GM21447 (cell line): ENCODE measurements at regions not wholly inside any gene's neighbourhood (a gene's known extent, or its start where the extent isn't known, plus 50 kb on each side); places are given as distances from the start of the nearest gene placed in this dataset.
"Not testable (repeated sequence)": the region's sequence is repeated elsewhere in the genome, so short reads cannot be mapped to it uniquely, and the experiment has no call there.

Source experiments
- ATAC-seq: cut with Tn5 transposase; IDR thresholded peaks from one replicate; pipeline ENCODE4 v1.9.1; 2021; ENCODE audit not compliant: unreplicated experiment

DNA sequence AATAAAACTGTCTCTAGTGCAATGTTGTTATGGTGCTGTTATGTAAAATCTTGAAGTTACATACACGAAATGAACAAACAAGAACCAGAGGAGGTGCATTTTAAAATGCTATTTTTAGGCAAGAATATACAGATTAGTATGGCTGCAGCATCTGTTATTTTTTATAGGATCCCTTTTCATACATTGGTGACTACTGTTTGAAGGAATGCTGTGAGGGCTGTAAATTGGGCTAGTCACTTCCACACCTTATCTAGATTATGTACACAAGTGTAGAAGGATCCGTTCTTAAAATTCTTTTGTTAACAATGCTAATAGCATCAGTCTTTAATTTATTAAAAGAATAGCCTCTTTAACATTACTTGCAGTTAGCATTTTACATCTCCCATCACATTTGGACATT is 284.3 kb upstream of the MDGA2 start:
- no peak for ATAC-seq

DNA sequence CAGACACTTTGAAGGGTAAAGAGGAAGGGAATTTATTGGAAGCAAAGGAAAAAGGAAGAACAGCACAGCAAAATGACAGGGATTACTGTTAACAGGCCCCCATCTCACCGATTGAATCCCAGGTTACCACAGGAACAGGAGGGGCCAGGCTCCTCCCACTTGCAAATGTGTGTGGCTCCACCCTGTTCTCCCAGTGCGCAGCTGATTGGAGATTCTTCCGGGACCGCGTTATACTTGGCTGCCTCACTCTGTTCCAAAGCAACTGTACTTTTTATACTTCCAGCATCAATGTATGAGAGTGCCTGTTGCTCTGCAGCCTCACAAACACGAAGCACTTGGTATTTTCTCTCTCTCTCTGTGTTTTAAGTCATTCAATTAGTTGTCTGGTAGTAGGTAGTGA is 273.6 kb upstream of the MDGA2 start:
- no peak for ATAC-seq

DNA sequence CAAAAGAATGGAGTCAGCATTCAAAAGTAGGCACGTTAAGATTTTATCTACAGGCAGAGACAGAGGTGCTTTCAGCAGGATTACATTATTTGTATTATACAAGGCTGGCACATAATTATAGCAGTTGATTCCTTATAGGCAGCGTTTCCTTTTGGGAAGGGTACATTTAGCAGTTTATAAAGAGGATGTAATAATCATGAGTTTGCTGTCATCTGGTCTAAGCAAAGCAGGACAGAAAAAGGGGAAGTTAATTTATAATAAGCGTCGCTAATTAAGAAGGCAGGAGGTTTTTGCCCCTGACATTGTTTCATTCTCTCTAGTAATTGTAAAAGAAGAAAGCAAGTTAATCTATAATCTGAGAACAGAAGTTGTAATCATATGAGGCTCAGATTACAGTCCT is 259.9 kb upstream of the MDGA2 start:
- no peak for ATAC-seq

DNA sequence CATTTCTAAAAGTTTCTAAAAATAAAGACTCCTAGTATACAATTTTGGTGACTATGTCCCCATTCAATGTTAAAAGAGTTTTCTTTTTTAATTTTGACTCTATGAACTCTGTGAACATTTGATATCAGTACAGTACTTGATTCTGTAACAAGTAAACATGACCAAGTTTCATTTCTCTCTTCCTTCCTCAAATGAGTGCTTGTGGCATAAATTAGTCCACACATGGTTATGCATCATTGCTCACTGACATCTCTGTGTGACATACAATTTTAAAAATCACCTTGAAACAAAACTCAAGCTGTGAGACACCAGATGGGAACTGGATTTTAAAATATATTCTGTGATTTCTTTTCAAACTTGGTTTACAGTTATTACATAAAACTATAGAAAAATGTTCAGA is 253.9 kb upstream of the MDGA2 start:
- no peak for ATAC-seq

DNA sequence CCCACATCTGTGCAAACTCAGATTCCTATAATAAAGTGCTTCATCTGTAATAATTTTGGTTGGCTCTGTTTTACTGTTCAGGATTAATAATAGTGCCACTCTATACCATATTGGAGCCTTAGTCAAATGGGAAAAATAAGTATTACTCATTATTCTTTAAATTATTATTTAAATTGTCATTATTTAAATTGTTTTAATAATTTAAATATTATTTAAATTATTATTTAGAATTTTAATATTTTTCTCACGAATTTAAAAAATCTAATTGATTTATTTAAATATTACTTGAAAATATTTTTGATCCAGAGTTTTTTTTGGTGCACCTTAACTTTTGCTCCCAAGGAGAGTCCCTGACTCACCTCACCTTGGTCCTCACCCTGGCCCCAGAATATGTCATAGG is 245.7 kb upstream of the MDGA2 start:
- ATAC-seq, result no peak

DNA sequence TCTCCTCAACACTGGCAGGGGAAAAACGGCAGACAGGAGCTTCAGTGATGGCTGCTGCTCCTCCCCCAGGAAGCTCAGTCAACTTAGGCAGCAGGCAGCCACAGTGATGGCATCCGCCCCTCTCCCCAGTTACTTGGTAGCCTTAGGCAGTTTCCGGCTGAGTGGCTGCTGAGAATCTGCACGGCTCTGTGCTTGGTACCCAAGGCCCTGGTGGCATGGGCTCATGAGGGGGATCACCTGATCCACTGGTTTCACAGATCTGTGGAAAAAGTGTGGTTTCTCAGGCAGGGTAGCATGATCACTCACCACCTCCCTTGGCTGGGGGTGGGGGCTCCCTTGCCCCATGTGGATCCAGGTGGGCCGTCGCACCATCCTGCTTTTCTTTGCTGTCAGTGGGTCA is 244.6 kb upstream of the MDGA2 start:
- no peak for ATAC-seq

DNA sequence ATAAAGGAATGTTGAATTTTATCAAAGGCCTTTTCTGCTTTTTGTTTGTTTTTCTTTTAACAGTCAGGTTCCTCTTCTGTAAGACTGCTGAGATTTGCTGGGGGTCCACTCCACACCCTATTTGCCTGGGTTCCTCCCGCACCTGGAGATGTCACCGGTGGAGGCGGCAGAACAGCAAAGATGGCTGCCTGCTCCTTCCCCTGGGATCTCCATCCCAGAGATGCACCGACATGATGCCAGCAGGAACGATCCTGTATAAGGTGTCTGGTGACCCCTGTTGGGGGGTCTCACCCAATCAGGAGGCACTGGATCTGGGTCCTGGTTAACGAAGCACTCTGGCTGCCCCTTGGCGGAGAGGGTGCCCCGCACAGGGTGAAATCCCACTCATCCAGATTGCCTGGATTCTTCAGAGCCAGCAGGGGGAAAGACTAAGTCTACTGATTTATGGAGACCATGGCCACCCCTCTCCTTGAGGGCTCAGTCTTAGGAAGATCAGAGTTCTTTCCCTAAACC is 244.0 kb upstream of the MDGA2 start:
- no peak for ATAC-seq

DNA sequence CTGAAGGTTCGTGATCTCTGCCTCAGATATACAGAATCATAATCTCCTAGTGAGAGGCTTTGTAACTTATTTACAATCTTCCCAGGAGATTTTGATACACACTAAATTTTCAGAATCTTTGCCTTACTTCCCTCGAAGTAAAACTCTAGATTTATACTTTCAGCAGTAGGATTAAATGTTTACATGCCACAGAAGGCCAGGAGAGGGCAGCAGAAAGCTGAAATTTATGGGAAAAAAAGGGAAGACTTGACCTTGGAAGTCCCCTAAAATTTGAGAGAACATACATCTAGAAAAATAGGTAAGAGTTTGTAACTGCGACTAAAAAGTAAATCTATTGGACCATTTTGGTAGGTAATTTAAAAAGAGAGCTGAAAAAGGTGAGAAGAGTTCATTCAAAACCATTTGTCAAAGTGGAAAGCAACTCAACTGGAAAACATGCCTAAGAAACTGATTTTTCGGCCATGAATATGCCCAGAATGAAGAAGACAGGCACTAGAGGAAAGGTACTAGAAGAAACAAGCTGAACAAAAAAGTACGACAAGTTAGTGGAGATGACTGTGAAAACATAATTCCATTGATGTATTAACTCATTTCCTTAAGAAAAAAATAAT is 242.0 kb upstream of the MDGA2 start:
- no peak for ATAC-seq

DNA sequence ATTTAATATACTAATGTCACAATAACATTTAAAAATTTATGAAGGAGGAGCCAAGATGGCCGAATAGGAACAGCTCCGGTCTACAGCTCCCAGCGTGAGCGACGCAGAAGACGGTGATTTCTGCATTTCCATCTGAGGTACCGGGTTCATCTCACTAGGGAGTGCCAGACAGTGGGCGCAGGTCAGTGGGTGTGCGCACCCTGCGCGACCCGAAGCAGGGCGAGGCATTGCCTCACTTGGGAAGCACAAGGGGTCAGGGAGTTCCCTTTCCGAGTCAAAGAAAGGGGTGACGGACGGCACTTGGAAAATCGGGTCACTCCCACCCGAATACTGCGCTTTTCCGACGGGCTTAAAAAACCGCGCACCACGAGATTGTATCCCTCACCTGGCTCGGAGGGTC is 225.7 kb upstream of the MDGA2 start:
- ATAC-seq, result not testable (repeated sequence)

DNA sequence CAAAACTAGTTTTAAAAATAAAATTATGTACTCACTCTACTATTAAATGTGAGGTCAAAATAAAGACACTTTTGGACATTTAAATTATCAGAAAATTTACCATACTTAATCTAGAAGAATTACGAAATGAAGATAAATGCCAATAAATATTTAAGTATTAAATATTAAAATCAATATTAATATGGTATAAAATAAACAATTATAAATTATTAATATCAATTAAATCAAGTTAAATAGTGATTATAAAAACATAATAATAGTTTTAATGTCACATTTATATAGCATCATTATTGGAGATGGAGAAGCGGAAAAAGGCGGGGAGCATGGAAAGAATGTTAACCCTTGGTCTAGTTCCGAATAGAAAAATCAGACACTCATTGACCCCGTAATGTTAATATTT is 224.3 kb upstream of the MDGA2 start:
- no peak for ATAC-seq

DNA sequence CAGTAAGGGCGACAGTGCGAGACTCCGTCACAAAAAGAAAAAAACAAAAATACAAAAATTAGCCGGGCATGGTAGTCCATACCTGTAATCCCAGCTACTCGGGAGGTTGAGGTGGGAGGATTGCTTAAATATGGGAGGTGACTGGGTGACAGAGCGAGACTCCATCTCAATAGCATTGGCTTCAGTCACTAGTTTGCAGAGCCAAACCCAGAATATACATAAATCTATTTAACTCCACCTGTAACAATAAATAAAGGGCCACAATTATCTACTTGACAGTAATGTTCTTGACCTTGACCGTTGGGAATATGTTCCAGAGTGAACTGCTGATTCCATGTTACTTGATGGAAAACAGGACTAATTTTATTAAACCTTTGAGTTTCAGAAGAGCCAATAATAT is 198.9 kb upstream of the MDGA2 start:
- no peak for ATAC-seq

DNA sequence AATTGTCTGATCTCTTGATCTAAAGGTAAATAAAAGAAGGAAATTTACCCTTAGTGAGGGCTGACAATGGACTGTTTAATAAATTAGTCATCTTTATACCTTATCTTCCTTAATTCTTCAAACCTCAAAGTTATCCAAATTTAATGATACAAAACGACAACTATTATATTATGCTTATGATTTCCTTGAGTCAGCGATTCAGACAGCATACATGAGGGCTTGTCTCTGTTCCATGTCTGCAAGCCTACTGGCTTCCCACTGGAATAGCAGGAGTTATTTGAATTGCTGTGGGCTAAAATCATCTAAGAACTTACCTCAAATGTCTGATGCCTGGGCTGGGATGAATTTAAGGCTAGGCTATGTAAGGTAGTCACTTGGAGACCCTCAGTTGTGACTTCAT is 197.2 kb upstream of the MDGA2 start:
- no peak for ATAC-seq

DNA sequence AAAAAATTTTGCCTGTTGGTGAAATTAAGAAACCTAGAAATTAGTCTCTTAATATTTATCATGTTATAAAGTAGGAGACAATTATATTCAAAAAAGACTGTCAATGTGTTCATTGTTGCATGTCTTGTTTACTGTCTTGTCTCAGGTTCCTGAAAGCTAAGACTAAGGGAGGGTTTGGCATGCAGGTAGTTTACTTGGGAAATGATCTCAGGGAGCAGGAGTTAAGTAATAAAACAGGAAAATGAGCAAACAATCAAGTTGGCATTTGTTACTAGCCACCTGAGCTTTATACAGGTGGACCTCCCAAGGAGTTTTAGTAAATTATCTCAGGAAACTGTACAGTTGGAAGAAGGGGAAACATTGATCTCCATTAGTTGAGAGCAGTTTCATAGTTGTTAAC is 188.0 kb upstream of the MDGA2 start:
- no peak for ATAC-seq

DNA sequence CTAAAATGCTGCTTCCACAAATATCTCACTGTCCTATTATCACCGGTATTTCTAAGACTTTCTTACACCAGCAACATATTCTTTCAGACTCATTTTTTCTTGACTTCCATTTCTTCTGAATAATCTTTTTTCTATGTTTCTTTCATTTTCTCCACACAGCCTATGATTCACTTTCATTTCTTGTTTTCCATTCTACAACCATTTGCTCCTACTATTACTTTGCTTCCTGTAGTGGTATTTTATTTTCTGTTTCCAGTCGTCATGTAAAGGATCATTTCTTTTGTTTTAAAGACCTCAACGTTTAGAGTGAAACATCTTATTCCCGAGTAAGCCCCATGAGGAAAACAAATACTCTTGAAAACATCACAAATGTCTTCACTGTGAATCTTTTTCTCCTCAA is 182.2 kb upstream of the MDGA2 start:
- no peak for ATAC-seq

DNA sequence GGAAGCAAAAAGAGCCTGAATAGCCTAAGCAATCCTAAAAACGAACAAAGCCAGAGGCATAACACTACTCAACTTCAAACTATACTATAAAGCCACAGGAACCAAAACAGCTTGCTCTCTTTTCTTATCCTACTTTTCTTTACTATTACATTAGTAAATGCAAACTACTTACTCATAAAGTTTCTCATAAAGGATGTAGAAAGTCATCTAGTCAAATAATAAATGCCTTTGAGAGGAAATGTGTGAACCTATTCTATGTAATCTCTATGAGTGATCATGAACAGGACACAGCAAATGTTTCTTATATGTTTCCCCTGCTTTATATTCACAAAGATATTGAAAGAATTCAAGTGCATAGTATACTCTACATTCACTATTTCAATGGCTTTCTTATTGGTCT is 176.9 kb upstream of the MDGA2 start:
- ATAC-seq, result no peak

DNA sequence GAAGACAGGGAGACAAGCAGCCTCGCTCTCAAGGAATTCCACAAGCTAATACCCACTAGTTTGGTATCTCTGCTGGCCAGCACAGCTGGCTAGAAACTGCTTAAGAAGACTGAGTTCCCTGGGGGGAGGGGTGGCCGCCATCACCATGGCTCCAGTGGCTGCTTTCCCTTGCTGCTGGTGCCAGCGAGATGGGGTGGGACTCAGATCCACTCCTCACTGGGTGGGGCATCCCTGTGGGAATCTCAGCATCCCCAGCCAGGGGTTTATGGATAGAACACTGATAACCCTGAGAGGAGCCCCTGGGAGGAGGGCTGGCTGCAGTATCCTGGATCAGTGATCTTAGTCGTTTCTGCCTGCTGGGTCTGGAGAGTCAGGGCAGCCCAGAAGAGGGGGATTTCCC is 170.6 kb upstream of the MDGA2 start:
- ATAC-seq, result no peak

DNA sequence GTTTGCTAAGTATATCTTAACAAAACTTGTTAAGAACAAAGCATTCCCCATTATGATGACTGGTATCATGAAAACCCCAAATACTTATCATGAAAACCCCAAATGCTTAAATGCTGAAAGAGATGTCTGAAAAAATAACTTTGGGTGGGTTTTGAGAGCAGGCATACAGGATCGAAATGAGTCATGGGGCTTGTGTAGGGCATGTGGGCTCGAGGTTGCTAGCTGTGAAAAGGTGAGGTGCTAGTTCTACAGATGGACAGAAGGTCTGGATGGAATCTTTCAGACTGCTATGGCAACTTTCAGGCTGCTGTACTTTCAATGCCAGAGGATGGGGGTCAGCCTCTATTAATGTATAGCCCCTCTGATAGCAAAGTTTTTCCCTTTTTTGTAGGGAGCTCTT is 167.8 kb upstream of the MDGA2 start:
- no peak for ATAC-seq

DNA sequence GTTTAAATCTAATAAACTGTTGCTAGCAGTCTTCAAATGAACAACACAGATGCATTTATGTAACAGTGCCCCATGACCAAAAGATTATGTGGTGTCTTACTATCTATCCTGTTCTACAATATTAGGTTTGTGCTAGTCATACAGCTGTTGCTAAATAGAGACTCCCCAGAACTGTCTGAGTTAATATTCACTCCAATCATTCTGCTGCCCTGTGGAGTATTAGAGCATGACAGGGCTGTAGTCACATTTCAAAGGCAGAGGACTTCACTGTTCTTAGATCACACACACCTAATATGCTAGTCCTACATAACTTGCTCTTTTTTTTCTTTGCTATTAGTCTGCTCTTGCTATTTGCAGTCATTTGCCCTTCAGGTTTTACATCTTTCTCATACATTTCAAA is 157.6 kb upstream of the MDGA2 start:
- ATAC-seq, result no peak

DNA sequence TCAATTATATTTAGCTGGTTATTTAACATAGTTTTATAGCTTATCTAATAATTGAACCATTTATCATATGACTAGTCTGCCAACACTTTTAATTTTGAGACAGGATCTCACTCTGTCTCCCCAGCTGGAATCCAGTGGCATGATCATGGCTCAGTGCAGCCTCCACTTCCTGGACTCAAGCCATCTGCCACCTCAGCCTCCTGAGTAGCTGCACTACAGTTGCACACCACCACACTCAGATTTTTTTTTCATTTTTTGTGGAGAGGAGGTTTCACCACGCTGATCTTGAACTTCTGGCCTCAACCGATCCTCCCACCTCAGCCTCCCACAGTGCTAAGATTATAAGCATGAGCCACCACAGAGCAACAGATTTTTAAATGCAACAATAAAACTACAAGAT is 151.4 kb upstream of the MDGA2 start:
- ATAC-seq, result no peak

DNA sequence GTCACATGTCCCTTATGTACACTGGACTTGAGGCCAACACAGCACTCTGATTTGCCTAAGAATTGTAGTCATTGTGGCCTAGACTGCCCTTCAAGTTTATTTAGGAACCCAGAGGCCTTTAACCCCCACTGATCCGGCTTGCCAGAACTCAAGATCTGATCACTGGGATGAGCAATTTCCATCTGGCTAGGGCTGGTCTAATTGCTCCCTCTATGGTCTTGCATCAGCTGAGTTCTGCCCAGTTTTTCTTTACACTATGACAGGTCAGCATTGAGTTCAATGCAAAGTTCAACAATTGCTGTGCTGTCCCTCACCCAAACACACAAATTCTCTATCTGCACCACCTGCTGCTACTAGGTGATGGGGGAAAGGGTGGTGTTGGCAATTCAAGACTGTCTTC is 146.9 kb upstream of the MDGA2 start:
- no peak for ATAC-seq

DNA sequence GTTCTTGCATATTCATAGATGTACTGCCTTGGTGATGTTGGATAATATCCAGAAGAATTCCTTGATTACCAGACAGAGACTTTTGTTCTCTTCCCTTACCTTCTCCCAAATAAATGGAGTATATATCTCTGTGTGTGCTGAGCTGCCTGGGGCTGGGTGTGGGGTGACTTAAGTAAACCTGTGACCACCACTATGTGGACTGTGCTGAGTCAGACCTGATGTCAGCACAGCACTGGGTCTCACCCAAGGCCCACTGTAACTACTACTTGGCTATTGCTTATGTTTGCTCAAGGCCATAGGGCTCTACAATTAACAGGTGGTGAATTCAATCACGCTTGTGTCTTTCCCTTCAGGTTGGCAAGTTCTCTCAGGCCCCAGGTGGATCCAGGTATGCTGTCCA is 145.7 kb upstream of the MDGA2 start:
- no peak for ATAC-seq

DNA sequence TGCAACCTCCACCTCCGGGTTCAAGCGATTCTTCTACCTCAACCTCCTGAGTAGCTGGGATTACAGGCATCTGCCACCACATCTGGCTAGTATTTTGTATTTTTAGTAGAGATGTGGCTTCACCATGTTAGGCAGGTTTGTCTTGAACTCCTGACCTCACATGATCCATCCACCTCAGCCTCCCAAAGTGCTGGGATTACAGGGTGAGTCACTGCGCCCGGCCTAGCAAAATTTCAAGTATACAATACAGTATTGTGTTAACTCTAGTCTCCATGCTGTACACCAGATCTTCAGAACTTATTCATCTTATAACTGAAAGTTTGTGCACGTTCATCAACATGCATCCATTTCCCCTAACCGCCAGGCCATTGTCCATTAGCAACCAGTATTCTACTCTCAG is 115.1 kb upstream of the MDGA2 start:
- ATAC-seq, result no peak

DNA sequence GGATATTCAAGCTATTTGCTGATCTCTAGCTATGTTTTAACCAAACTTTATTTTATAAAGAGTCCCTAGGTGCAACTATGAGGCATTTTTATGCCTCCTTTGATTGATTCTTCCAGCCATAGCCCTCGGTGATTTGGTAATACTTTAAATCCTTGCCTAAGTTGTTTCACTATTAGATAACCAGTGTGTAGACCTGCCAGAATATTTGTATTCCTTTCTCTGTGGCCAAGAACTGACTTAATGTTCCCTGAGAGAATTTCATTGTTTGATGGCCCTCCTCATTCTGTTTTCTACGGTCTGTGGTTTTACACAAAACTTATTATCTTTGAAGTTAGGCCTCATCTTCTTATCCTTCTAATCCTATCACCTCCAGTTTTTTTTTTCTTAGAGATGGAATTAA is 109.7 kb upstream of the MDGA2 start:
- ATAC-seq, result no peak

DNA sequence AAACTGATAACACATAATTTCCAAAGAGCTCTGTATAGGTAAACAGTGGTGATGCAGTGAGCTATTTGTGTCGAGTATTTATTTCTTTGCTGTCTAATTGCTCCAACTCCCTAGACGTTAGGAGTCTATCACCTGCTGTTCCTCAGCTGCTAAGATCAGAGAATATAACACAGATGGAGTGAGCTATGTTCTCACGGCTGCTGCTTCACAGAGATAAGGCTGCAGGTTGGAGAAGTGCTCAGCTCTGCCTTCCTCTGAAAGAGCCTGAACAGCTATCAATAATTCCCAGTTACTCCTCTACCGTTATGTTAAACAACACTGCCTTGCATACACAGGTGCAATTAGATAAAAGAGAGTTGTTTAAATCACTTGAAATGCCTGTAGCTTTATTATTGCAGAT is 103.2 kb upstream of the MDGA2 start:
- no peak for ATAC-seq
